ENCODE measurements at regions not wholly inside any gene's neighbourhood (a gene's known extent, or its start where the extent isn't known, plus 50 kb on each side); places are given as distances from the start of the nearest gene placed in this dataset.

DNA sequence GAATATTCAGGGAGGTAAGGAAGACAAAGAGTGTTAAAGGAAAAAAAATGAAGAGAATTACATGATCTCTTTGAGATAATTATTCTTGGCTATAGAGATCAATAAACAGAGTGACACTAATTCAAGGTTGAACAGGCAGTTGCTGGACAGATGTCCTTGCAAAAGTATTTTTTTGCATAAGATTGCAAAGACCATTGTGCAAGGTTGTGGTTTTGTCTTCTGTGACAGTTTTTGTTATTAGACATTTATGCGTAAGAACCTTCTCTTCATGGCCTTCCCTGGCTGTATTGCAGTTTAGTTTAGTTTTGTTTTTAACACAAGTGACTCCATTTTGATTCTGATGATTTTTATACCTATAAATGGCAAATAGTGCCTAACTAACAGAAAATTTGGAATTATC, 682.8 kb upstream of the ARPP21 start:
- DNase-seq (ENCODE audit: low read depth, low spot score), result no peak

DNA sequence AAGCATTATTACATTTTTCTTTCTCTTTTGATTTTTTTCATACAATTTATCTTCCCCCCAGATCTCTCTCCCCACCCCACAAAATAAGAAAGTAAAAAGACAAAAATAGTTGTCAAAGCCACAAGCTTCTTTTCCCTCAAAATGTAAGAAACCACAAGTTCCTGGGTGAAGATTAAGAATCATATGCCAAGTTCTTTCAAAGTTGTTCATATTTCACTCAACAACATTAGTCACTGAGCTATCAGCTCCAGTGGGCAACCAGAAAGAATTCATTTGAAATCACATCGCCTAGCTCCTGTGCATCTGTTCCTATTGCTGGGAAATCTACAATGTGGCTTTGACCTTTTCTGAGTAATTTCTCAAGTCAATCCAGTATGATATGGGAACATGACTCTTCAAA, 681.6 kb upstream of the ARPP21 start:
- no peak for DNase-seq (ENCODE audit: low read depth, low spot score)

DNA sequence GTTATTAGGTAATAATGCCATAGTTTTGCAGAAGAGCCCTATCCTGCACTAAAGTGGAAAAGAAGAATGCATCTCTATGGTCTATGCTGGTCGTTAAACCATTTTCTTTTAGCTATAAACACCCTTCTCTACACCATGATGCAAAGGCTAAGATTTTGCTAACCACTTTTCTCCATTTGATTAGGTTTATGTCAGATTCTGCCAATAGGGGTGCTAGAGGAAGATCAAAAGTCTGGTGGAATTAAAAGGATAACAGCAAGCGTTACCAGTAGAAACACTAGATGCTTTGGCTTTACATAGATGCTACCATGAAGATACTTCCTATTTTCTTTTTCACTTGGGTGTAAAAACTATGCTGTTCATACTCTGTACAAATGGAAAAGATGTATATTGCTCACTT, 669.8 kb upstream of the ARPP21 start:
- DNase-seq (ENCODE audit: low read depth, low spot score), result no peak

DNA sequence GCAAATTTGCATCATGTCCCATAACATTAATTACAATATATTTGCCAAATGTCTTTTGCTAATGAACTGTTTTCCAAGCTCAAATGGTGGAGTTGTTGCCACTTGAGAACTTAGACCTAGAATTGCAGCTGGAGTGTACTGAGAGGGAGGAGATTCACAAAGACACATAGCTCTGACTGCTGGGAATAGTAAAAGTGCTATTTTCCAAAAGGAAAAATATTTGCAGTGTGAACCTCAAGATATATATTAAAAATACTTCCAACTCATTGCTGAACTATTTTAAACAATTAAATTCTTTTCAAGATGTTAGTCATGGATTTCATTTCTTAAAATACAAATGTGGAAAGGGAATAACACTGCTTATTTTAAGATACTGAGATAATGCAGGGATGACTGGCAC, 666.8 kb upstream of the ARPP21 start:
- no peak for DNase-seq (ENCODE audit: low read depth, low spot score)

DNA sequence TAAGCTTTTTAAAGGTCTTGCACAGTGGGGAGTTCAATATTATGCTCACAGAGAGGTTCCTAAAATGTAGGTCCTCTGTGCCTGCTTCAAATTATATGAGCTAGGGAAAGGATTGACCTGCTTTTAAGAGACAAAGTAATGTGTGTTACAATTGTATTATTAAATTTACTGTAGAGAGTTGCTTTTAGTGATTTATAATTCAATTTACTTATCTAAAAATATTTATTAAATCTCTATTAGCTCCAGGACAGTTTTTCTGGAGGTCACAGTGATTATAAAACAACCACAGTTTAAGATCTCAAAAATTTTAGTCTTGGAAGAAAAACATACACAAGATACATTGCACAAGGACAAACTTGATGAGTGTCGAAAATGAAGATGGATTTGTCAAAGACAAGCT, 665.7 kb upstream of the ARPP21 start:
- DNase-seq (ENCODE audit: low read depth, low spot score), result no peak

DNA sequence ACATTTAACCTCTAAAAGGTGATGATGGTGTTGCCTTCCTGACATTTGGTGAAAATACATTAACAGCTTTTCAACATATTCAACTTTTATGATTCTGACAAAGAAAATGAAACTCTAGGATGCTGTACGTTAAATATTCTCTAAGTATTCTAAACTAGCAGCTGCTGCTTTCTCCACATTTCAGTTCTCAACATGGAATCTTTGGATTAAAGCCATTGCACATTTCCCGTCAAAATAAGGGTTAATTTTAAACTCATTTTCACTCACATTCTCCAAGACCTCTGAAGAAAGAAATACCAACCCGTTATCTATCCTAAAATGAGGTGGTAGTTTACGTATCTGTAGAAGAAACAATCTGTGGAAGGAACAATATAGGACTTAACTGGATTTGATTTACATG, 655.7 kb upstream of the ARPP21 start:
- no peak for DNase-seq (ENCODE audit: low read depth, low spot score)

DNA sequence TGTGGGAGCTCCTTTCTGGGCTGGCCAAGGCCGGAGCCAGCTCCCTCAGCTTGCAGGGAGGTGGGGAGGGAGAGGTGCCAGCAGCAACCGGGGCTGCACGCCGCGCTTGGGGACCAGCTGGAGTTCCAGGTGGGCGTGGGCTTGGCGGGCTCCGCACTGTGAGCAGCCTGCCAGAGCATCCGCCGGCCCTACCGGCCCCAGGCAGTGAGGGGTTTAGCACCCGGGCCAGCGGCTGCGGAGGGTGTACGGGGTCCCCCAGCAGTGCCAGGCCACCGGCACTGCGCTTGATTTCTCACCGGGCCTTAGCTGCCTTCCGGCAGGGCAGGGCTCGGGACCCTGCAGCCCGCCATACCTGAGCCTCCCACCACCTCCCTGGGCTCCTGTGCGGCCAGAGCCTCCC, 651.0 kb upstream of the ARPP21 start:
- DNase-seq (ENCODE audit: low read depth, low spot score), result no peak

DNA sequence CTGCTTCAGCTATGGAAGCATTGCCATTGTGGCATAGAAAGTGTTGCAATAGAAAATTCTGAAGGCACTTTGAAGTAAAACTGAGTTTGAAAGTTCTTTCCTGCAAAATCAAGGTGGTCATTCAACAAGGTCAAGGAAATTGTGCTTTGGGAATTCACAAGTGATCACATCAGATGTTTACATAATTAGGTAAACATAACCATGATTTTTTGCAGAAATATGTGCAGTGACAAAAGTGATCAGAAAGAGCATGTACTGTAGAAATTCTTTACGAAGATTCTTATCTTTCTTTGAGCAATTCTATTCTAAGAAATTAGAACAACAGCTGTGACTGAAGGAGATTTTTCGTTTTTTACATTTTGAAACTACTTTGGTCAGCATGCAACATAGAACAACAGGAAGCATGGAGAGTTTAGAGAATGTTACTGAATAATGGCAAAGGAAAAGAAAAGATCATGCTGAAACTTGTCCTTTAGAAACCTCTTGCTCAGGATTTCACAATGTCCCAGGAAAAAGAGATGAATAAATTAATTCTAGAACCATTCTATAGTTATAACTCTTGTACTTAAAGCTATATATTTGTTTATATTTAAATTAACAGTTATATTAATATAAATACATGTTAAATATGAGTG, 643.4 kb upstream of the ARPP21 start:
- DNase-seq (ENCODE audit: low read depth, low spot score), result no peak

DNA sequence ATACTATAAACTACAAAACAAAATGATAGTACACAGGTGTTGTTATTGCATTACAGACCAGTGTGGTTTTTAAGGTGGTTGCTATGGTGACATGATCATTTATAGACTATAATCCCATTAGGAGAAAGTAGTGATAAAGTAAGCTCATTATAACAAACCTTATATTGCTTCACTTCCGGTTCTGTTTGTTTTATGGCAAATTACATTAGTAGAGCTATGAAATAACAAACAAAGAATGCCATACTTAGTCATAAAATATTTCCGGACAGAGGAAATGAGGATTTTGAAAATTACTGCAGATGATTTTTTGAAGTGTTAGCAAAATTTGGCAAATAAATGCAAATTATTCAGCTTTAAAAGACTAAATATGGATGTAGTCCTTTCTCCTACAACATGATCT, 640.4 kb upstream of the ARPP21 start:
- DNase-seq (ENCODE audit: low read depth, low spot score), result no peak

DNA sequence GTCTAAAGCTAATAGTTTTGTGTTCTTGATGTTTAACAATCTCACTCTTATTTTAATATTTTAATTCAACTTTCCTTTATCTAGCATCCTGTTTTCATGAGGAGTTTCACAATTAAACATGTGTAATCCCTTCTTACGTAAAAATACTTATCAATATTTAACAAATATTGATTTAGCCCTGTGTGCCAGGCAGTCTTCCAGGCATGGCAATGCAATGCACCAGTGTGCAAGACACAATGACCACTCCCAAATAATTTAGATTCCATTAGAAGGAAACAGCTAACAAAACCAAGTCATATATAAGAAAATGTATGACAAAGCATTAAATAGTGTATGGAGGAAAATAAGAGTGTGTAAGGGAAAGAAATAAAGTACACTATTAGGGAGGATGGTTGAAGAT, 627.1 kb upstream of the ARPP21 start:
- no peak for DNase-seq (ENCODE audit: low read depth, low spot score)

DNA sequence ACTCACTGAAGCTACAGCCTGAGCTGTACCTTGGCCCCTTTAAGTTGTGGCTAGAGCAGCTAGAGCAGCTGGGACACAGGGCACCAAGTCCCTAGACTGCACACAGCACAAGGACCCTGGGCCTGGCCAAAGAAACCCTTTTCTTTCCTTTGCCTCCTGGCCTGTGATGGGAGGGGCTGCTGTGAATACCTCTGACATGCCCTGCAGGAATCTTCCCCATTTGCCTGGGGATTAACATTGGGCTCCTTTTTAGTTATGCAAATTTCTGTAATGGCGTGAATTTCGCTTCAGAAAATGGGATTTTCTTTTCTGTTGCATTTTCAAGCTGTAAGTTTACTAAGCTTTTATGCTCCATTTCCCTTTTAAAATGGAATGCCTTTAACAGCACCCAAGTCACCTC, 611.2 kb upstream of the ARPP21 start:
- DNase-seq (ENCODE audit: low read depth, low spot score), result peak; percentile 7

DNA sequence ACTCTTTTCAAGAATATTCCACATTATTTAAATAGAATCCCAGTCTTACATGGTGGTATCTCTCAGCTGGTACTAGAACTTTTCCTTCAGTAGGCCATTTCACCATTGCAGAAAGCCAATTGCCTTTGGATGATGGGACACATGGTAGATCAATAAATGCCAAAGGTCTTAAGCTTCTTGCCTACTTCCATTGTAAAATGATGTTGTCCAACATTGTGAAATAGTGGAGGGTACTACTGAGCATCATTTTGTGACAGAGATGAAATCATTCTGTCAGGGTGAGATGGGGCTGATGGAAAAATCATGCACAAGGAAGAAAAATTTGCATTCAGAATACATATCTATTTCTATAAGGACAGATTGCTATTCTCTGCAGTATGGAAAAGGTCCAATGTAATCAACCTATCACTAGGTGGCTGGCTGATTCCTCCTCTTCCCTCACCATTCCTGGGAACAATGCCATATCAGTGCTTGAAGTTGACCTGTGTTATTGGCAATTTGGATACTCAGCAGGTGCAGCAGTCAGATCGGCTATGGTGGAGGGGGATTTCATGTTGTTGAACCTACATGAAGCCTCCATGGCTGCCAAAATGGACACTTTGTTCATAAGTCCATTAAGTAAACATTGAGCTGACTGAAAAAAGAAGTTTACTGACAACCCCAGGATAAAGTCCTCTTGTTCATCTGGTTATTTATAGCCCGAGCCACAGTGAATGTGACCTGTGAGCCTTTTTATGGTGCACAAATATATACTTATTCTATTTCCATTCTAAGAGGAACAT, 596.9 kb upstream of the ARPP21 start:
- DNase-seq (ENCODE audit: low read depth, low spot score), result no peak

DNA sequence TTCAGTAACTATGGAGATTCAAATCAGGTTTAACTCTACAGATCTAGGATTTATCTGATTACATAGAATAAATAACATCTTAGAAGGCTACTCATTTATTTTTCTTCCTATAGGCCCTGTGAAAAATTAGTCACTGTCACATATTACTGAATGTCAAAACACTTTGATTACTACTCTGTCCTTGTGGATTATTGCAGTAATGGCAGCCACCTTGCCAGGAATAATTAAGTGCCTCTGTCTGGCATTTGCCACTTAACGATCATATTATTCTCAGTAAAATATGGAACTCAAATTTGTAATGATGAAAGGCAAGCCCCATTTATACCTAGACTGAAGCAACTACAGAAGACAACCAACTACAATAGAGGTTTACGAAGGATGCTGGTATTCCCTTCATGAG, 596.3 kb upstream of the ARPP21 start:
- DNase-seq (ENCODE audit: low read depth, low spot score), result no peak

DNA sequence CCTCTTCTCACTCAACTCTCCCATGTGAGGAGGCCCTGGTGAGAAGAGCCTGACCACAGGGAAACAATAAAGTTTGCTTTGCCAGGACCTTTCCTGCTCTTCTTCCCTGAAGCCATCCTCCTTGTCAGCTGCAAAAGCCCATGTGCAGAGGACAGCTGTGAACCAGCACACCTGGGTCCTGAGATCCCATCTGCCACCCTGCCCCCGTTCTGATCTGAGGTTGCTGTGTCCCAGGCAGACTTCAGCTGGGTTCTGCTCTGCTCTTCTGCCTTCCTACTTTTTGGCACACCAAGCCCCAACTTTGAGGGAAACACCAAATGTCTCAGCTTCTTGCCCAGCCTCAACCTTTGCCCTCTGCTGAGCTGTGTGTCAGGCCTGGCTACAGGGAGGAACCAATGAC, 595.1 kb upstream of the ARPP21 start:
- DNase-seq (ENCODE audit: low read depth, low spot score), result no peak

DNA sequence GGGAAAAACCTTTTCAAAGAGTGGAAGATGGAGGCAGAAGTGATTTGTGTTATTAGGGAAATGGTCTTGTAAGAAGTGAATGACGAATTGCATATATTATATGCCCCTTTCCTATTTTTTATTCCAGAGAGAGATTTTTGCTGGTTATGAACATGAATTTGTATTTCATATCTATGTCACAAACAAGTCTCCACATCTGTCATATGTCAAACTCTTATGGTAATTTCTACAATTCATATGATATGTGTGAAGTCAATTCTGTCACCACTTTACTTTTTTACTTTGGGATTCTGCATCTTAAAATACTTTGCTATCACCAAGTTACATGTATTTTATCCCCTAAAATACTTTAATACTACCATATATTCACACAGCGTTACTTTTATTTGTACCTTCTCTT, 594.2 kb upstream of the ARPP21 start:
- no peak for DNase-seq (ENCODE audit: low read depth, low spot score)

DNA sequence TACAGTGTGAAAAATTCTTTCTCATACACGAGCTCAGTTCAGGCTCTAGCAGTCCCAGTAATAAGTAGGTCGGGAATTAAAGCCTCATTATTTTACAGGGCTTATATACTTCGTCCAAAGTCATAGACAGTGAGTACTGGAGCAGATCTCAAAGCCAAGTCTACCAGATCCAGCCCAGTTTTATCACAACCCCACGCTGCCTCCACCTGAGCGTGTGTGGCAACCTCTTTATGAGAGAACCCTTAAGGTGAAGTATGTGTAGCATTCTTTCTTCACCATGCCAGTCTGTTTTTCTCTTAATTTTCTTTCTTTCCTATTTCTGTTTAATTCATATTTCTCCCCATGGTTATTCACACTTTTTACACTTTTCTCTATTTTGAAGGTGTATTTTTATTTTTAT, 574.6 kb upstream of the ARPP21 start:
- DNase-seq (ENCODE audit: low read depth, low spot score), result no peak

DNA sequence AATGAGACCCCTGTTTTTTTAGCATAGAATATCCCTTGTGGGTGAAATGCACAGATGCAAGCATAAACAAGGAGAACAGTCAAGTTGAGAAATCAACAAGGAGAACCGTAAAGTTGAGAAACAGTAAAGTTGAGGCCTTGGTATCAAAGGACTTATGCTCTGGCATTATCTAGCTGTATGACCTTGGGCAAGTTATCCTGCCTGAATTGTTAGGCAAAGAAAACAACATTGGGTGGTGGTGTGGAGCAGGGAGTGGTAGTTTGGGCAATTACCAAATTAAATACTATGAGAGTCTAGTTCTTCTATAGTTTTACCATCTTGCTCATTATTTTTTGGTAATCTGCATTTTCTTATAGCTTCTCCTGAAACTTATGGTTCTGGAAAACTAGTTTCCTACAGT, 573.4 kb upstream of the ARPP21 start:
- DNase-seq (ENCODE audit: low read depth, low spot score), result no peak

DNA sequence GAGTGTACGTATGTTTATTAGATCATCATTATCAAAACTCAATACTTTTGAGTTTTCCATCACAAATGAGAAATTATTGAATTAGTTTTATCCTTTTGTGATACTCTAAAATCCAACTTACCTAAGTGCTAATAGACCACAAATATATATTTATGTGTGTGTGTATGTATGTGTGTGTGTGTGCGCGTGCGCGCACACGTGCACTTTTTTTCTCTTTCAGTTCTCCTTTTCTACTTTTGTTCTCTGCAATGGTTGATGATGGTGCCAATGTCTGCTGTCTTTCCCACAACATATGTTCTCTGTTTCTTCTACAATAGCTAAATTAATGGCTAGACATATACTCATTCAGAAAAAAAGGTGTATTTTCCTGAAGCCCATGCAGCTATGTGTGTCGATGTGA, 571.6 kb upstream of the ARPP21 start:
- no peak for DNase-seq (ENCODE audit: low read depth, low spot score)

DNA sequence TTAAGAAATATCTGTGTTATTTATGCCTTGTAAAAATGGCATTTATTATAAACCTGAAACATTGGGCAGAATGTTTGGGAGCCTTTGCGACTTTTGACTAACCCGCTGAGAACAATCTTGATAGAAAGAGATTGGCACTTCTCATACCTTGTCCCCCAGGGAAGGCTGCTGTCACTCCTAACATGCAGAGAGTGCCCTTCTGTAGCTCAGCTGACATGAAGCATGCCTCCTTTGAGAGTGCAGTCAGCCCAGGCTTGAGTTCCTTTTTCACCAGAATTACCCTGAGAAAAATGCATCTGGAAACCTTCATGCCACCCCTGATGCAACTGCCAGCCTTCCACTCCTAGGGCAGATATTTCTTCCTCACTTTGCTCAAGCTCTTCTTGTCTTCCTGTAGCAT, 569.2 kb upstream of the ARPP21 start:
- DNase-seq (ENCODE audit: low read depth, low spot score), result no peak

DNA sequence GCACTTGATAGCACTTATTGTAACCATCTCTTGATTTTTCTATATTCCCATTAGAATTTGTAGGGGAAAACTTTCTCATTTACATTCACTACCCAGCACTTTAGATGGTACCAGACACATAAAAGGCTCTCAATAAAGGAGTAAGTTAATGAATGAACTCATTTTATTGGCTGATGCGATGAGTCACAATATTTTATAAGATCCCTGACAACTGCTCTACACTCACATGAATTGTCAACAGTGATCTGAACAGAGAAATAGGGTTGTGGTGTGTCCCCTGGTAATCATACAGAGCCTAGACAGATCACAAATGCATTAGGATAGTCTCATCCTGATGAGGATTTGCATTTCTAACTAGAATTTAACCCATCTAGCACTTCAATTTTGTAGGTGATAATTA, 567.6 kb upstream of the ARPP21 start:
- no peak for DNase-seq (ENCODE audit: low read depth, low spot score)

DNA sequence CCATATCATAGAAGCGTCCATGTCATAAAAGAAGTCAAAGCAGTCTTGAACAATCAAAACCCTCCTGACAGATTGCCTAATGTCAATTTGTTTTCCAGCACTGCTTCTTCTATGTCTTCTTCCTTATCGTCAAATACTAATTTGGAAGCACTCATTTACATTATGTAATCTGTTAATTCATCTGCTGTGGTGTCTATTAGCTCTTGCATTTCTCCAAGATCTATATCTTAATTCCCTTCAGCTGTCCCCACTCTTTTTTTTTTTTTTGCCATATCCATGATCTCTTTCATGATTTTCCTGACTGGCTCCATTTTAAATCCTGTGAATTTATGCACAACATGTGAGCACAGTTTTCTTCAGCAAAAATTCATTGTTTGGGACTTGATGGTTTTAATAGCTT, 560.5 kb upstream of the ARPP21 start:
- DNase-seq (ENCODE audit: low read depth, low spot score), result no peak

DNA sequence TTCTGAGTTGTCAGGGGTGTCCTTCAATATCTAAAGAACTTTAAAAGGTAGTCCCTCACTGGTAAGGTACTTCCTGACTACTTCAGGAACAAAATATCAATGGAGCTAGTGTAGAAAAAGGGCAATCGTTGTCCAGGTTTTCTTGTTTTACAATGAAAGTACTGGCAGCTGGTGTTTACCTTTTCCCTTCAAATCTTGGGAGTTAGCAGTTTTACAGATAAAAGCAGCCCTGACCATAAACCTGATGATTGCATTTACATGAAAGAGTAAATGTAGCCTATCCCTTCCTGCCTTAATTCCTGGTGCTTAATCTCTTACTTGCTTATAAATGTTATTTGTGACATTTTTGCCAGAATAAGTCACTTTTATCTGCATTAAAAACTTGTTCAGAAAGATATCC, 559.9 kb upstream of the ARPP21 start:
- DNase-seq (ENCODE audit: low read depth, low spot score), result no peak

DNA sequence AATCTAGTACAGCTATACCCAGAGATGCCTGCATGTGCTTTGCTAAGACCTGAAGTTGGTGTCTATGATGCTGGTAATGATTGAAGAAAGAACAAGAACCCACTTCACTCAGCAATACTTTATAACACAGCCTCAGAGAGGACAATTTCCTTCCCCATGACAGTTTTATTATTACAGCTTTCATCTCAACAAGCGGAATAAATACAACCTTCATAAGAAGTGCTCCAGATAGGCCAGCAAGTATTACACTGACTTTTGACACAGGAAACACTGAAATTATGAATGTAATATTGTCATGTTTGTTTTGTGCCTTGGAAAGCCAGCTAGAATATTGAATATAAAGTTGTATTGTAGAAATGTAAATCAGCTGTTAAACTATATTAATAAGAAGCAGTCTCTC, 557.4 kb upstream of the ARPP21 start:
- DNase-seq (ENCODE audit: low read depth, low spot score), result no peak

DNA sequence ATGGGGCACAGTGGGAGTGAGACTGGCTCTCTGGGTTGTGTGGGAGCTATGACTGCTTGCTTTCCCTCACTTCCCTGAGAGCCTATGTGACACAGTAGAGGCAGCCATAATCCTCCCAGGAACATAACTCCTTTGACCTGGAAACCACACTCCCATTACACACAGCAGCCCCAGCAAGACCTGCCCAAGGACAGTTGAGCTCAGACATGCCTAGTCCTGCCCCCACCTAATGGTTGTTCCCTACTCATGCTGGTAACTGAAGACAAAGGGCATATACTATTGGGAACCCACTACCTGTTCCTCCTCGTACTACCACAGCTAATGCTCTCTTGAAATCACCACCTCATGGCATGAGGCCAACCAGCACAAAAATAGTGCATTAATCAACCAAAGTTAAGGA, 550.4 kb upstream of the ARPP21 start:
- DNase-seq (ENCODE audit: low read depth, low spot score), result no peak
